ENCODE measurements at regions not wholly inside any gene's neighbourhood (a gene's known extent, or its start where the extent isn't known, plus 50 kb on each side); places are given as distances from the start of the nearest gene placed in this dataset.

DNA sequence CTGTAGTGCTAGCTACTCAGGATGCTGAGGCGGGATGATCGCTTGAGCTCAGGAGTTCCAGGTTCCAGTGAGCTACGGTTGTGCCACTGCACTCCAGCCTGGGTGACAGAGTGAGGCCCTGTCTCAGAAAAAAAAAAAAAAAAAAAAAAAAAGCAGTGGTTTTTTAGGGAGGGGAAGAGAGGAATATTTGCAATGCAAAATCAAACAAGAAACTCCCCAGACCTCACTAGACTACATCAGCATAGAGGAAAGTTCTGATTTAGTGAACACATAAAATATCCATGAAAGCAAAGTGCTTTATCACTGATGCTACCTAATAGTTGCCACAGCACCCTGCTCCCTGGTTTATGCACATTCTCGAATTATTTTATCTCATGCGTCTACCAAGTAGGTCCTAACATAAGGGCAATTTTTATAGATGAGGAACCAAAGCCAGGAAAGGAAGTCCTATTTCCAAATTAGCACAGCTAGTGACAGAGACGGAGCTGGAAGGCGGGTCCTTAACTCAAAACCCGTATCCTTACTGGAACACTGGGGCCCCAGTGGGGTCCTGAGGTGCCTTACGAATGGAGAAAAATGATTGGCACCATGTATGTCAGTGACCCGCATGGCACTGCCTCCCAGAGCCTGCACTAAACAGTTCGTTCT is 50.7 kb upstream of the GPR157 start:
- no peak for TF ChIP-seq CTCF (IDR thresholded peaks at IDR 0.05; ENCODE audit: low read depth, low read length)
- peak overlapping the region; percentile 81; the same call in 1 of the 2 replicates for H3K4me3 ChIP-seq (ENCODE audit: low read depth, low read length)

DNA sequence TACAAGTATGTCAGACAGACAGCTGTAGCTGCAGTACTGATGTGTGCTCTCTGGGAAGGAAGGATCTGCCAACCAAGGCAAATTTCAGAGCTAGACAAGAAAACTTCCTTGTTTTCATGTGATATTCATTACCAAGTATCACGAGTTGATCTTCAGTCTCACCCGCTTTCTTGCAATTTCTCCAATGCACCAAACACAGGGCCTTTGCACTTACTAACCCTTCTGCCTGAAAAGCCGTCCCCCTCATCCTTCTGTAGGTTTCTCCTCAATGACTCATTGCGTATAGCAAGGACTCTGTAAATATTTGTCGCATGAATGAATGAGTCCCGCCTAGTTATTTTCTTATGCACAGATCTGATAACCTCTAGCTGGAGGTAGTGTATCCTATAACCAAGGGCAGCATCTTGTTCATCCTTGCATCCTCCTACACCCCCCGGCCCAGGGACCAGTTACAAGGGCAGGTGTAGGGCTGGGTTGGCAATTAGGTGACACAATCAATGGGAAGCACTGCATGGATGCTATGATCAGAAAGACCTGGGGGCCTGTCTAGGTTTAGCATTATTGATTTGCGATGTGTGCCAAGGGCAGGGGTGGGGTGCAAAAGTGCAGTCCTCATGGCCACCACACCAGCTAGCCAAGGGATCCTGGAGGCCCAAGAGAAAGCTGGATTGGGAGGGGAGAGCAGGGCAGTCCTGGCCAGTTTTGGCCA is 51.4 kb upstream of the GPR157 start:
- H3K4me3 ChIP-seq (ENCODE audit: low read depth, low read length), result peak overlapping the region; percentile 81
- TF ChIP-seq CTCF (IDR thresholded peaks at IDR 0.05; ENCODE audit: low read depth, low read length), result no peak

- peak; percentile 97 for TF ChIP-seq CTCF (IDR thresholded peaks at IDR 0.05; ENCODE audit: low read depth, low read length)
- peak overlapping the region; percentile 81 for H3K4me3 ChIP-seq (ENCODE audit: low read depth, low read length)
Measured at GRCh38 chr1:9181176-9181906, 52.4 kb upstream of the GPR157 start.

- TF ChIP-seq CTCF (IDR thresholded peaks at IDR 0.05; ENCODE audit: low read depth, low read length), result peak; percentile 16; the same call in 1 of the 2 replicates
- peak overlapping the region; percentile 81 for H3K4me3 ChIP-seq (ENCODE audit: low read depth, low read length)
Measured at GRCh38 chr1:9181990-9182783, 52.4 kb upstream of the H6PD start.

DNA sequence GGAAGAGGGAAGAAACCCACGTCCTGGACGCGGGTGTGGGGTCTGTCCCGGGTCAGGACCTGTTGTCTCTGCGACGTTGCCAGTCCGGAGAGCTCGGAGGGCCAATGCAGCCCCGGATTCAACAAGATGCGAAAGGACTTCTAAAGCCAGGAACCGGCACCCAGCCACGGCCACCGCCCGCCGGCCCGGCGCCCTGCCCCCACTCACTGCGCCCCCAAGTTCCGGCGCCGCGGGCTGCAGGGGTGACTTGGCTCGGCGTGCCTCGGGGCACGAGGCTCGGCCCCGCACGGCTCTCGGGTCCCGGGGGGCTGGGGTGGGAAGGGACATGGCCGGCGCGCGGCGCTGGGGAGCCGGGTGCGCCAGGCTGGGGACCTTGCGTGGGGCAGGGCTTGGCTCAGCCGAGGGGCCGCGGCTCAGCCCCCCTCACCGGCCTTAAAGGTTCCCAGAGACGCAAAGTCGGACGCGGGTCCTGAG is 51.8 kb upstream of the H6PD start:
- H3K4me3 ChIP-seq (ENCODE audit: low read depth, low read length), result peak overlapping the region; percentile 81
- TF ChIP-seq CTCF (IDR thresholded peaks at IDR 0.05; ENCODE audit: low read depth, low read length), result no peak

DNA sequence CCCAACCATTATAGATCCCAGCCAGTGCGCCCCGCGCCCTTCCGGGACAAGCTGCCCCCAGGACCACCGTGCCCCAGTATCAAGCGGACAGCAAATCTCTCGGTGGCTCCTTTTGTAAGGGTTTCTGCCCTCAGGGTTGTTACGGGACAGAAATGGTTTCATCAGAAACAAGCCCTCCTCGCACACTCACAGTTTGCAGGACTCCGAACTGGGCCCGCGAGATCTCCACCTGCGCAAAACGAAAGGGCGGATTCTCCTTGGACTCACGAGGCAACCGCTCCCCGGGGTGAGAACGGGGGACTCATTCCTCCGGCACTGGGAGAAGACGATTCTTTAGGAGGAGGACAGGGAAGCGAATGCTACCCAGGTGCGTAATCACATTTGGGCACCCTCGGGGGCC is 51.1 kb upstream of the H6PD start:
- peak overlapping the region; percentile 81 for H3K4me3 ChIP-seq (ENCODE audit: low read depth, low read length)
- no peak for TF ChIP-seq CTCF (IDR thresholded peaks at IDR 0.05; ENCODE audit: low read depth, low read length)

Measured in WI38 (cell line).